Mesenchymal stem cell (in vitro differentiated cells and primary cell): ENCODE measurements at regions not wholly inside any gene's neighbourhood (a gene's known extent, or its start where the extent isn't known, plus 50 kb on each side); places are given as distances from the start of the nearest gene placed in this dataset.
"Not testable (repeated sequence)": the region's sequence is repeated elsewhere in the genome, so short reads cannot be mapped to it uniquely, and the experiment has no call there.

Source experiments
- DNase-seq: peaks from one replicate; pipeline ENCODE4 v3.0.0-alpha.2; 2013
- H2AFZ ChIP-seq: one replicate; pipeline ENCODE4 v1.6.1; 2013; ENCODE audit warnings: low read depth, mild to moderate bottlenecking, control low read depth, inconsistent platforms, low read length, moderate library complexity
- H2AK5ac ChIP-seq: 2 replicates; pipeline ENCODE4 v1.6.1; 2013; ENCODE audit warnings: low read length, moderate library complexity, mild to moderate bottlenecking, inconsistent platforms; ENCODE audit not compliant: severe bottlenecking
- H2BK120ac ChIP-seq: one replicate; pipeline ENCODE4 v1.6.1; 2013; ENCODE audit warnings: low read depth, mild to moderate bottlenecking, inconsistent platforms, low read length, moderate library complexity
- H2BK12ac ChIP-seq, 2 experiments: one replicate each; pipeline ENCODE4 v1.6.1; 2013; ENCODE audit warnings: inconsistent platforms in 2 of 2, low read length in 2 of 2, mild to moderate bottlenecking in 2 of 2, moderate library complexity in 2 of 2, control low read depth in 1 of 2
- H2BK15ac ChIP-seq: one replicate; pipeline ENCODE4 v1.6.1; 2013; ENCODE audit warnings: mild to moderate bottlenecking, low read depth, inconsistent platforms; ENCODE audit not compliant: poor library complexity, severe bottlenecking
- H2BK5ac ChIP-seq: 2 replicates; pipeline ENCODE4 v1.6.1; 2013; ENCODE audit warnings: low read depth, mild to moderate bottlenecking, low read length, control low read depth, inconsistent platforms; ENCODE audit not compliant: poor library complexity, severe bottlenecking
- H3K14ac ChIP-seq, 2 experiments: one replicate each; pipeline ENCODE4 v1.6.1; 2013; ENCODE audit warnings: inconsistent platforms in 2 of 2, low read length in 2 of 2, control low read depth in 1 of 2, mild to moderate bottlenecking in 1 of 2, moderate library complexity in 1 of 2
- H3K18ac ChIP-seq, 2 experiments: one replicate each; pipeline ENCODE4 v1.6.1; 2013; ENCODE audit warnings: inconsistent platforms in 2 of 2, low read length in 2 of 2, control low read depth in 1 of 2, low read depth in 1 of 2, mild to moderate bottlenecking in 1 of 2
- H3K23ac ChIP-seq, 2 experiments: one replicate each; pipeline ENCODE4 v1.6.1; 2013; ENCODE audit warnings: inconsistent platforms in 2 of 2, low read length in 2 of 2, mild to moderate bottlenecking in 2 of 2, moderate library complexity in 2 of 2, control low read depth in 1 of 2
- H3K27ac ChIP-seq: 2 replicates; pipeline ENCODE4 v1.5.1; 2013; ENCODE audit warnings: mild to moderate bottlenecking, moderate library complexity, low read length, control low read depth, inconsistent platforms; ENCODE audit not compliant: poor library complexity, severe bottlenecking
- H3K27me3 ChIP-seq, 2 experiments: 2 replicates each; pipeline versions ENCODE4 v1.6.1 to v1.7.0; 2013; ENCODE audit warnings: low read length in 2 of 2, mild to moderate bottlenecking in 2 of 2, moderate library complexity in 2 of 2, control low read depth in 1 of 2, inconsistent platforms in 1 of 2; ENCODE audit not compliant: control insufficient read depth in 1 of 2, insufficient read depth in 1 of 2
- H3K36me3 ChIP-seq, 2 experiments: 2 replicates each; pipeline versions ENCODE4 v1.6.1 to v1.7.0; 2013; ENCODE audit warnings: low read length in 2 of 2, control low read depth in 1 of 2, inconsistent platforms in 1 of 2, low read depth in 1 of 2, mild to moderate bottlenecking in 1 of 2; ENCODE audit not compliant: insufficient read depth in 2 of 2, control insufficient read depth in 1 of 2
- H3K4ac ChIP-seq, 2 experiments: one replicate each; pipeline ENCODE4 v1.6.1; 2013; ENCODE audit warnings: inconsistent platforms in 2 of 2, low read length in 2 of 2, mild to moderate bottlenecking in 2 of 2, moderate library complexity in 2 of 2, control low read depth in 1 of 2, low read depth in 1 of 2
- H3K4me1 ChIP-seq: 2 replicates; pipeline ENCODE4 v1.6.1; 2013; ENCODE audit warnings: low read depth, low read length, control low read depth; ENCODE audit not compliant: control insufficient read depth, insufficient read depth
- H3K4me2 ChIP-seq: 2 replicates; pipeline ENCODE4 v1.6.1; 2013; ENCODE audit warnings: low read length, mild to moderate bottlenecking, inconsistent platforms; ENCODE audit not compliant: poor library complexity, severe bottlenecking
- H3K4me3 ChIP-seq, 2 experiments: 2 replicates each; pipeline versions ENCODE4 v1.5.1 to v1.7.0; 2013; ENCODE audit warnings: low read length in 2 of 2, mild to moderate bottlenecking in 2 of 2, control low read depth in 1 of 2, low read depth in 1 of 2; ENCODE audit not compliant: insufficient read depth in 1 of 2
- H3K79me1 ChIP-seq: replicated peaks from 2 replicates; pipeline ENCODE4 v1.6.1; 2013; ENCODE audit warnings: mild to moderate bottlenecking, control low read depth, low read length, inconsistent platforms; ENCODE audit not compliant: poor library complexity, severe bottlenecking
- H3K9ac ChIP-seq: 2 replicates; pipeline ENCODE4 v1.7.0; 2013; ENCODE audit warnings: mild to moderate bottlenecking, low read length, moderate library complexity
- H3K9me3 ChIP-seq: 2 replicates; pipeline ENCODE4 v1.7.0; 2013; ENCODE audit warnings: mild to moderate bottlenecking, low read length; ENCODE audit not compliant: control insufficient read depth
- H4K8ac ChIP-seq: one replicate; pipeline ENCODE4 v1.6.1; 2013; ENCODE audit warnings: inconsistent platforms, mild to moderate bottlenecking, low read length, moderate library complexity
- H4K91ac ChIP-seq: one replicate; pipeline ENCODE4 v1.6.1; 2013; ENCODE audit warnings: mild to moderate bottlenecking, low read length, inconsistent platforms
- WGBS: methylation state at CpG from one replicate; pipeline ENCODE4 v1.1.7; 2013; ENCODE audit warnings: mixed read lengths; 5-methylcytosine and 5-hydroxymethylcytosine counted together

DNA sequence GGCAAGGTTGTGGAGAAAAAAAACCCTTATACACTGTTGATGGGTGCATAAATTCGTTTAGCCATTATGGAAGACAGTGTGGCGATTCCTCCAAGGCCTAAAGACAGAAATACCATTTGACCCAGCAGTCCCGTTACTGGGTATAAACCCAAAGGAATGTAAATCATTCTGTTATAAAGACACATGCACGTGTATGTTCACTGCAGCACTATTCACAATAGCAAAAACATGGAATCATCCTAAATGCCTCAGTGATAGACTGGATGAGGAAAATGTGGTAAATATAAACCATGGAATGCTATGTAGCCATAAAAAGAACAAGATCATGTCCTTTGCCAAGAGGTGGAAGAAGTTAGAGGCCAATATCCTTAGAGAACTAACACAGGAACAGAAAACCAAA is 119.9 kb upstream of the PRR16 start:
- Histone ChIP-seq H3K4me3 (no peak overlapping the region), H4K8ac (no peak overlapping the region), H2BK120ac (no peak overlapping the region), H4K91ac (no peak overlapping the region), H3K18ac (no peak overlapping the region), H3K9ac (no peak overlapping the region), H2AK5ac (no peak overlapping the region), H3K79me1 (no peaks in the 10 kb centered on the region), H3K27ac (no peak overlapping the region), H3K14ac (no peak overlapping the region), H3K36me3 (no peaks in the 10 kb centered on the region), H3K4me1 (no peaks in the 10 kb centered on the region), H3K9me3 (no peaks in the 10 kb centered on the region), H3K4ac (no peak overlapping the region), H3K23ac (no peak overlapping the region), H3K4me2 (no peak overlapping the region), H2BK15ac (no peak overlapping the region), H2AFZ (no peak overlapping the region), H2BK12ac (no peak overlapping the region), H3K27me3 (no peaks in the 10 kb centered on the region), H2BK5ac (no peak overlapping the region)
- no peak for DNase-seq
- 95% methylated on average over 3 of the region's 4 CpGs for WGBS

DNA sequence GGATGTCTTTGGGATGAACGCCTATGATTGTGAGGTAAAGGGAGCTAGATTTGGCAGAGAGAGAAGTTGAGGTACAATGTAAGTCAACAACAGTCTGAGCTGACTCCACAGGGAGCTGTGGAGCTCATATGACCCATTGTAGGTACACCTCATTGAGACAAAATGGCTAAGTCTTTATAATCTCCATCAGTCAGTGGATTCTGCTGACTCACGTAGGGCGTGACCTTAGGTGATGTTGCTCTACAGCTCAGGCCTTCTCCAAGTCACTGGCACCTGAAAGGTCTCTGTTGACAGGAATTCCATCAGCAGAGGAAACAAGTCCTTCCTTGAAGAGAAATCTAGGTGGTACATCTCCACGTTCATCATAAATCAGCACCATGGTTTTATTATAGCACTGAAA is 118.2 kb upstream of the PRR16 start:
- no peaks in the 10 kb centered on the region for H3K27me3 ChIP-seq
- H3K9ac ChIP-seq = no peak overlapping the region
- no peak overlapping the region for H4K8ac ChIP-seq
- no peak for DNase-seq
- H2BK5ac ChIP-seq = no peak overlapping the region
- no peak overlapping the region for H3K23ac ChIP-seq
- H3K36me3 ChIP-seq = no peaks in the 10 kb centered on the region
- no peak overlapping the region for H4K91ac ChIP-seq
- no peak overlapping the region for H3K18ac ChIP-seq
- H3K14ac ChIP-seq = no peak overlapping the region
- no peak overlapping the region for H2AFZ ChIP-seq
- H2BK120ac ChIP-seq = no peak overlapping the region
- no peaks in the 10 kb centered on the region for H3K4me1 ChIP-seq
- no peak overlapping the region for H3K27ac ChIP-seq
- H2AK5ac ChIP-seq = no peak overlapping the region
- H3K4ac ChIP-seq = no peak overlapping the region
- no peaks in the 10 kb centered on the region for H3K79me1 ChIP-seq
- H2BK12ac ChIP-seq = no peak overlapping the region
- WGBS = 100% methylated on average over 3 of the region's 4 CpGs
- no peak overlapping the region for H3K4me3 ChIP-seq
- H2BK15ac ChIP-seq = no peak overlapping the region
- no peak overlapping the region for H3K4me2 ChIP-seq
- peaks cover 5% of the 10 kb centered on the region for H3K9me3 ChIP-seq

DNA sequence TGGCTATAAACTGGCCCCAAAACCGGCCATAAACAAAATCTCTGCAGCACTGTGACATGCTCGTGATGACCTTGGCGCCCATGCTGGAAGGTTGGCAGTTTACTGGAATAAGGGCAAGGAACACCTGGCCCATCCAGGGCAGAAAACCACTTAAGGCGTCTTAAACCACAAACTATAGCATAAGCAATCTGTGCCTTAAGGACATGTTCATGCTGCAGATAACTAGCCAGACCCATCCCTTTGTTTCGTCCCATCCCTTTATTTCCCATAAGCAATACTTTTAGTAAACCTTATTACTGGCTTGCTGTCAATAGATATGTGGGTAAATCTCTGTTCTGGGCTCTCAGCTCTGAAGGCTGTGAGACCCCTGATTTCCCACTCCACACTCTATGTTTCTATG is 113.0 kb upstream of the PRR16 start:
- H3K27me3 ChIP-seq, DNase-seq, H2BK5ac ChIP-seq, H3K4me1 ChIP-seq, H4K8ac ChIP-seq, H4K91ac ChIP-seq, H3K18ac ChIP-seq, H3K4me3 ChIP-seq, H3K9ac ChIP-seq, H3K27ac ChIP-seq, H3K36me3 ChIP-seq, H2BK120ac ChIP-seq, H2AK5ac ChIP-seq, H2BK12ac ChIP-seq, H2AFZ ChIP-seq, H3K4ac ChIP-seq, H3K23ac ChIP-seq, H3K14ac ChIP-seq, H3K4me2 ChIP-seq, H3K79me1 ChIP-seq, H2BK15ac ChIP-seq: not testable (repeated sequence)
- 97% methylated on average over 4 of the region's 5 CpGs for WGBS
- peaks cover 14% of the 10 kb centered on the region for H3K9me3 ChIP-seq

DNA sequence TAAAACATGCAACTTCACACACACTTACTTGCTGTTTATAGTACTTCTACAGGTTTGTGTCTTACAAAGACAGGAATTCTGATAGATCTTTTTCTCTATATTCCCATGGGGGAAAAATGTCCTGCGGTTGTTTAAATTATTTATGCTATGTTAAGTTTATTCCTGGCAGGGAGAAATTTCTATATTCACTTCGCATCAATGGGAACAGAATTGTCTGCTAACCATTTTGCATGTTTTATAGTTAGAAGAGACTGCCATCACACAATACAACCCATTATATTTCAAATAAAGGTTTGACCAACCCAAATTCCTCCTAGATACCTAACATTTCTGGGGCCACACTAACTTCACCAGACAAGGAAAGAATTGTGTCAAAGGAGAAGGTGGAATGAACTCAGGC is 110.0 kb upstream of the PRR16 start:
- H4K91ac ChIP-seq = no peak overlapping the region
- H3K27ac ChIP-seq = no peak overlapping the region
- H2BK15ac ChIP-seq = no peak overlapping the region
- no peak overlapping the region for H3K18ac ChIP-seq
- H3K79me1 ChIP-seq = no peaks in the 10 kb centered on the region
- no peak overlapping the region for H3K4me3 ChIP-seq
- H3K4me2 ChIP-seq = no peak overlapping the region
- no peak overlapping the region for H3K4ac ChIP-seq
- no peak overlapping the region for H2BK12ac ChIP-seq
- no peak overlapping the region for H2BK120ac ChIP-seq
- H3K36me3 ChIP-seq = no peaks in the 10 kb centered on the region
- DNase-seq = no peak
- no peak overlapping the region for H2AK5ac ChIP-seq
- H2BK5ac ChIP-seq = no peak overlapping the region
- H3K23ac ChIP-seq = no peak overlapping the region
- peaks cover 14% of the 10 kb centered on the region for H3K9me3 ChIP-seq
- no CpG with 5 or more reads among the region's 2 CpGs for WGBS
- no peak overlapping the region for H3K9ac ChIP-seq
- no peaks in the 10 kb centered on the region for H3K4me1 ChIP-seq
- no peaks in the 10 kb centered on the region for H3K27me3 ChIP-seq
- H2AFZ ChIP-seq = no peak overlapping the region
- no peak overlapping the region for H4K8ac ChIP-seq
- H3K14ac ChIP-seq = no peak overlapping the region
